ENCODE measurements at regions not wholly inside any gene's neighbourhood (a gene's known extent, or its start where the extent isn't known, plus 50 kb on each side); places are given as distances from the start of the nearest gene placed in this dataset.
"Not testable (repeated sequence)": the region's sequence is repeated elsewhere in the genome, so short reads cannot be mapped to it uniquely, and the experiment has no call there.

GRCh38 chr16:52050418-52050817 lies 496.5 kb downstream of the TOX3 start:
- FAIRE-seq = no peak

GRCh38 chr16:52035436-52035835 lies 511.5 kb downstream of the TOX3 start:
- no peak for FAIRE-seq

GRCh38 chr16:52034830-52035229 lies 512.1 kb downstream of the TOX3 start:
- no peak for FAIRE-seq

GRCh38 chr16:52033992-52034391 lies 513.0 kb downstream of the TOX3 start:
- FAIRE-seq = no peak

GRCh38 chr16:52022980-52023379 lies 524.0 kb downstream of the TOX3 start:
- no peak for FAIRE-seq

- FAIRE-seq = no peak
Observed at GRCh38 chr16:52022177-52022576, 524.8 kb downstream of the TOX3 start.

GRCh38 chr16:52016387-52016786 lies 530.6 kb downstream of the TOX3 start:
- no peak for FAIRE-seq

- no peak for FAIRE-seq
Observed at GRCh38 chr16:52005551-52005950, 541.4 kb downstream of the TOX3 start.

- FAIRE-seq = no peak
Observed at GRCh38 chr16:52004343-52004742, 542.6 kb downstream of the TOX3 start.

- no peak for FAIRE-seq
Observed at GRCh38 chr16:52002026-52002425, 544.9 kb downstream of the TOX3 start.

- FAIRE-seq = no peak
Observed at GRCh38 chr16:51996516-51996915, 550.4 kb downstream of the TOX3 start.

GRCh38 chr16:51994597-51994996 lies 552.3 kb downstream of the TOX3 start:
- no peak for FAIRE-seq

GRCh38 chr16:51989637-51990230 lies 557.2 kb downstream of the TOX3 start:
- no peak for FAIRE-seq

- FAIRE-seq = no peak
Observed at GRCh38 chr16:51988977-51989376, 558.0 kb downstream of the TOX3 start.

- FAIRE-seq = no peak
Observed at GRCh38 chr16:51987519-51987918, 559.4 kb downstream of the TOX3 start.

GRCh38 chr16:51986717-51987116 lies 560.2 kb downstream of the TOX3 start:
- no peak for FAIRE-seq

- FAIRE-seq = no peak
Observed at GRCh38 chr16:51986301-51986700, 560.6 kb downstream of the TOX3 start.

- no peak for FAIRE-seq
Observed at GRCh38 chr16:51985126-51985525, 561.8 kb downstream of the TOX3 start.

- FAIRE-seq = no peak
Observed at GRCh38 chr16:51984395-51984794, 562.5 kb downstream of the TOX3 start.

- peak; percentile 85 for FAIRE-seq
Observed at GRCh38 chr16:51982715-51983680, 563.9 kb downstream of the TOX3 start.

- FAIRE-seq = no peak
Observed at GRCh38 chr16:51981725-51982124, 565.2 kb downstream of the TOX3 start.

- not testable (repeated sequence) for FAIRE-seq
Observed at GRCh38 chr16:51977506-51977905, 569.4 kb downstream of the TOX3 start.

GRCh38 chr16:51971184-51971583 lies 575.8 kb downstream of the TOX3 start:
- FAIRE-seq = no peak

GRCh38 chr16:51968749-51969148 lies 578.2 kb downstream of the TOX3 start:
- FAIRE-seq = no peak

Measured in A204.1 (cell line).